ENCODE measurements at regions not wholly inside any gene's neighbourhood (a gene's known extent, or its start where the extent isn't known, plus 50 kb on each side); places are given as distances from the start of the nearest gene placed in this dataset.

- TF ChIP-seq HMGXB4 (CRISPR knock-in tag; IDR thresholded peaks at IDR 0.05) (no peak), TCF7 (CRISPR knock-in tag; IDR thresholded peaks at IDR 0.05; ENCODE audit: low read depth) (no peak), CTCF (IDR thresholded peaks at IDR 0.05) (no peak), ELF4 (CRISPR knock-in tag; IDR thresholded peaks at IDR 0.05; ENCODE audit: low read depth) (no peak), NR2C2 (CRISPR knock-in tag; IDR thresholded peaks at IDR 0.05) (no peak), SP1 (CRISPR knock-in tag; conservative IDR thresholded peaks at IDR 0.05) (no peak), AR (CRISPR knock-in tag; IDR thresholded peaks at IDR 0.05) (no peak), ETV6 (CRISPR knock-in tag; IDR thresholded peaks at IDR 0.05) (no peak), ATF2 (CRISPR knock-in tag; IDR thresholded peaks at IDR 0.05; ENCODE audit: borderline replicate concordance, low read depth) (no peak), NR3C1 (CRISPR knock-in tag; conservative IDR thresholded peaks at IDR 0.05; ENCODE audit: low read depth) (no peak), MAX (CRISPR knock-in tag; IDR thresholded peaks at IDR 0.05) (no peak)
Measured at GRCh38 chrX:76821276-76821675, 393.8 kb downstream of the MAGEE1 start.

Measured in WTC11 (cell line).